PFSK-1 (cell line): ENCODE measurements at regions not wholly inside any gene's neighbourhood (a gene's known extent, or its start where the extent isn't known, plus 50 kb on each side); places are given as distances from the start of the nearest gene placed in this dataset.

Experiments
- FOXP2 ChIP-seq: optimal IDR thresholded peaks from 2 replicates; pipeline ENCODE3; 2011; ENCODE audit warnings: borderline replicate concordance, control low read depth, inconsistent platforms; ENCODE audit not compliant: insufficient read depth; ENCODE audit errors: extremely low read length, extremely low read depth
- POLR2AphosphoS5 ChIP-seq: IDR thresholded peaks from 2 replicates; pipeline ENCODE4 v1.6.1; 2012; ENCODE audit warnings: low read depth, mild to moderate bottlenecking, control low read depth, low read length, moderate library complexity
- REST ChIP-seq, 2 experiments: IDR thresholded peaks; 2 replicates each; pipeline versions ENCODE4 v1.6.1 to v1.8.0; 2011 to 2012; ENCODE audit warnings: low read depth in 2 of 2, low read length in 2 of 2, control low read depth in 1 of 2, inconsistent platforms in 1 of 2, mild to moderate bottlenecking in 1 of 2, moderate library complexity in 1 of 2; ENCODE audit not compliant: insufficient read depth in 1 of 2
- SIN3A ChIP-seq: IDR thresholded peaks from 2 replicates; pipeline ENCODE4 v1.6.1; 2012; ENCODE audit warnings: mild to moderate bottlenecking, low read length, moderate library complexity, borderline replicate concordance; ENCODE audit not compliant: insufficient read depth
- TAF1 ChIP-seq: IDR thresholded peaks from 2 replicates; pipeline ENCODE4 v1.6.1; 2012; ENCODE audit warnings: low read length, control low read depth, borderline replicate concordance; ENCODE audit not compliant: insufficient read depth

GRCh38 chr9:2425676-2426075 is 195.9 kb upstream of the VLDLR start:
- no peak for TF ChIP-seq POLR2AphosphoS5
- TF ChIP-seq TAF1: no peak
- TF ChIP-seq REST (IDR thresholded peaks at IDR 0.05; ENCODE audit: insufficient read depth in 1 of 2, low read depth in 2 of 2, low read length in 2 of 2): no peak
- TF ChIP-seq FOXP2: no peak
- no peak for TF ChIP-seq SIN3A

GRCh38 chr9:2427120-2427891 is 194.3 kb upstream of the VLDLR start:
- TF ChIP-seq POLR2AphosphoS5 (no peak), FOXP2 (no peak), TAF1 (no peak), REST (IDR thresholded peaks at IDR 0.05; ENCODE audit: insufficient read depth in 1 of 2, low read depth in 2 of 2, low read length in 2 of 2) (no peak), SIN3A (no peak)

- TF ChIP-seq POLR2AphosphoS5: no peak
- TF ChIP-seq FOXP2: no peak
- TF ChIP-seq TAF1: no peak
- TF ChIP-seq SIN3A: no peak
- TF ChIP-seq REST (IDR thresholded peaks at IDR 0.05; ENCODE audit: insufficient read depth in 1 of 2, low read depth in 2 of 2, low read length in 2 of 2): no peak
These were observed 181.6 kb upstream of the VLDLR start for GRCh38 chr9:2439957-2440356.

- TF ChIP-seq TAF1 (no peak), FOXP2 (no peak), REST (IDR thresholded peaks at IDR 0.05; ENCODE audit: insufficient read depth in 1 of 2, low read depth in 2 of 2, low read length in 2 of 2) (no peak), POLR2AphosphoS5 (no peak), SIN3A (no peak)
These were observed 173.3 kb upstream of the VLDLR start for GRCh38 chr9:2448193-2448738.
